SU-DHL-6 (cell line): ENCODE measurements at regions not wholly inside any gene's neighbourhood (a gene's known extent, or its start where the extent isn't known, plus 50 kb on each side); places are given as distances from the start of the nearest gene placed in this dataset.

Source experiments
- EZH2phosphoT487 ChIP-seq: fragments of 200-600 bp; sonication (generic), shearing (Covaris generic); conservative IDR thresholded peaks from 2 replicates; pipeline ENCODE4 v1.6.1; 2018; ENCODE audit warnings: mild to moderate bottlenecking, antibody characterized with exemption, low read length, moderate library complexity, mixed read lengths
- TF ChIP-seq, protein P1 (sequence below): fragments of 200-600 bp; sonication (generic); IDR thresholded peaks from one replicate; pipeline ENCODE4 v1.5.1; 2017; ENCODE audit warnings: antibody characterized with exemption, mild to moderate bottlenecking, low read length, moderate library complexity; ENCODE audit not compliant: insufficient read depth, poor library complexity, severe bottlenecking

DNA sequence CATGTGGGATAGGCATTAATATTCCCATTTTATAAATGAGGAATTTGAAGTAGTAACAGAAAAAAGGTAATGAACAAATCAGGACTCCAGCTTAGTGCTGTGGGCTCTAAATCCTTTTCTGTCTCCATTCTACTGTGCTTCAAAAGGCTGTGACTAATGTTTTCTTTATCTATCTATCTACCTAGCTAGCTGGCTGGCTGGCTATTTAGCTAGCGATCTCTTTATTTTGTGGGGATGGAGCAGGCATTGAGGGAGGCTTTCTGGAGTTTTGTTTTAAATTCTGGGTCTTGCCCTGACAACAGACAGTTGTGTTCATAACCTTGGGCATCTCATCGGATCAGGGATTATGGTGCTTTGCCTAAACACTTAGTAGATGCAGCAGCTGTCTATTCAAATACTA, 139.2 kb downstream of the SOX4 start:
- TF ChIP-seq, protein P1, sequence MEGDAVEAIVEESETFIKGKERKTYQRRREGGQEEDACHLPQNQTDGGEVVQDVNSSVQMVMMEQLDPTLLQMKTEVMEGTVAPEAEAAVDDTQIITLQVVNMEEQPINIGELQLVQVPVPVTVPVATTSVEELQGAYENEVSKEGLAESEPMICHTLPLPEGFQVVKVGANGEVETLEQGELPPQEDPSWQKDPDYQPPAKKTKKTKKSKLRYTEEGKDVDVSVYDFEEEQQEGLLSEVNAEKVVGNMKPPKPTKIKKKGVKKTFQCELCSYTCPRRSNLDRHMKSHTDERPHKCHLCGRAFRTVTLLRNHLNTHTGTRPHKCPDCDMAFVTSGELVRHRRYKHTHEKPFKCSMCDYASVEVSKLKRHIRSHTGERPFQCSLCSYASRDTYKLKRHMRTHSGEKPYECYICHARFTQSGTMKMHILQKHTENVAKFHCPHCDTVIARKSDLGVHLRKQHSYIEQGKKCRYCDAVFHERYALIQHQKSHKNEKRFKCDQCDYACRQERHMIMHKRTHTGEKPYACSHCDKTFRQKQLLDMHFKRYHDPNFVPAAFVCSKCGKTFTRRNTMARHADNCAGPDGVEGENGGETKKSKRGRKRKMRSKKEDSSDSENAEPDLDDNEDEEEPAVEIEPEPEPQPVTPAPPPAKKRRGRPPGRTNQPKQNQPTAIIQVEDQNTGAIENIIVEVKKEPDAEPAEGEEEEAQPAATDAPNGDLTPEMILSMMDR = no peak
- no peak for TF ChIP-seq EZH2phosphoT487
